HepG2 (cell line): ENCODE measurements at regions not wholly inside any gene's neighbourhood (a gene's known extent, or its start where the extent isn't known, plus 50 kb on each side); places are given as distances from the start of the nearest gene placed in this dataset.

Experiments
- ATAC-seq: fragments of 200-7000 bp; cut with Tn5 transposase; 3 replicates; pipeline ENCODE4 v1.9.1; 2020; ENCODE audit warnings: mild to moderate bottlenecking, moderate library complexity
- BruUV-seq: library from RNA; stranded (reverse); fragments of 400-500 nt; replicated peaks from 2 replicates; lab custom pipeline; 2021; lab: Mats Ljungman, UMichigan
- CTCF ChIA-PET: fragments of 300-600 bp; formaldehyde crosslinking; extraction: SDS; loops from one replicate; lab custom pipeline; 2021; ENCODE audit warnings: low total read pairs, inconsistent platforms, low intra/inter-chr PET ratio; lab: Yijun Ruan, JAX
- POLR2A ChIA-PET: fragments of 350-600 bp; sonication (Branson Sonifier 250); formaldehyde crosslinking; loops from one replicate; lab custom pipeline; 2020; ENCODE audit warnings: antibody characterized with exemption, inconsistent platforms; lab: Yijun Ruan, JAX
- DNase-seq: peaks from one replicate; pipeline ENCODE4 v3.0.0-alpha.2; 2015; ENCODE audit warnings: low spot score
- FAIRE-seq: peaks from 3 replicates; lab custom pipeline; 2011; peaks lifted over from hg19 to GRCh38; lab: Jason Lieb, UNC
- H2AFZ ChIP-seq: one replicate; pipeline ENCODE4 v1.6.1; 2011; ENCODE audit warnings: low read length, inconsistent platforms
- H3K27ac ChIP-seq: fragments of 300-600 bp; 3 replicates; pipeline ENCODE4 v1.8.0; 2011; ENCODE audit warnings: mixed run types, mild to moderate bottlenecking, mixed read lengths, low read length, inconsistent platforms; ENCODE audit not compliant: insufficient read depth; ENCODE audit errors: extremely low read length
- H3K27me3 ChIP-seq, 2 experiments: fragments of 200-600 bp in 1 of 2; 2 replicates in 1 of 2; 3 replicates in 1 of 2; pipeline versions ENCODE4 v1.6.0 to v1.8.0; 2011; ENCODE audit warnings: low read length in 2 of 2, mild to moderate bottlenecking in 2 of 2, moderate library complexity in 2 of 2, inconsistent platforms in 1 of 2; ENCODE audit not compliant: insufficient read depth in 2 of 2, control insufficient read depth in 1 of 2
- H3K36me3 ChIP-seq, 2 experiments: fragments of 200-600 bp in 1 of 2; replicated peaks in 1 of 2; 2 replicates in 1 of 2; 3 replicates in 1 of 2; pipeline versions ENCODE4 v1.5.1 to v1.8.0; 2011; ENCODE audit warnings: low read length in 2 of 2, inconsistent platforms in 1 of 2; ENCODE audit not compliant: insufficient read depth in 2 of 2, control insufficient read depth in 1 of 2
- H3K4me1 ChIP-seq: 2 replicates; pipeline ENCODE4 v1.5.1; 2012; ENCODE audit warnings: low read length, inconsistent platforms; ENCODE audit not compliant: insufficient read depth
- H3K4me2 ChIP-seq: 2 replicates; pipeline ENCODE4 v1.6.0; 2011; ENCODE audit warnings: low read depth, low read length, inconsistent platforms
- H3K4me3 ChIP-seq, 3 experiments: fragments of 200-600 bp in 1 of 3; sonication (generic), shearing (Covaris generic) in 1 of 3; replicated peaks in 1 of 3; 2 replicates each; pipeline ENCODE4 v1.5.1; 2011 to 2016; ENCODE audit warnings: low read length in 3 of 3, inconsistent platforms in 2 of 3, low read depth in 2 of 3, mild to moderate bottlenecking in 2 of 3, control low read depth in 1 of 3, mixed read lengths in 1 of 3; ENCODE audit not compliant: insufficient read depth in 1 of 3
- H3K79me2 ChIP-seq: one replicate; pipeline ENCODE4 v1.6.1; 2011; ENCODE audit warnings: low read length, inconsistent platforms; ENCODE audit not compliant: insufficient read depth
- H3K9ac ChIP-seq: 2 replicates; pipeline ENCODE4 v1.6.0; 2011; ENCODE audit warnings: mild to moderate bottlenecking, low read depth, low read length, inconsistent platforms; ENCODE audit not compliant: insufficient read depth
- H3K9me3 ChIP-seq: 2 replicates; pipeline ENCODE4 v1.5.1; 2012; ENCODE audit warnings: mild to moderate bottlenecking, low read length
- H4K20me1 ChIP-seq: 2 replicates; pipeline ENCODE4 v1.6.0; 2011; ENCODE audit warnings: inconsistent platforms, mild to moderate bottlenecking, low read length, moderate library complexity; ENCODE audit not compliant: insufficient read depth
- AKAP8 ChIP-seq: sonication (generic); formaldehyde crosslinking; IDR thresholded peaks from 2 replicates; pipeline ENCODE4 v1.5.1; 2020; ENCODE audit warnings: mild to moderate bottlenecking, missing genetic modification reagents
- DBP ChIP-seq: sonication (generic); formaldehyde crosslinking; IDR thresholded peaks from 2 replicates; pipeline ENCODE4 v1.4.0; 2020; ENCODE audit warnings: missing genetic modification reagents; ENCODE audit errors: not compliant biosample characterization
- KMT2A ChIP-seq: sonication (generic); formaldehyde crosslinking; IDR thresholded peaks from 2 replicates; pipeline ENCODE4 v1.4.0; 2020; ENCODE audit warnings: missing genetic modification reagents
- MXD1 ChIP-seq: sonication (generic); formaldehyde crosslinking; IDR thresholded peaks from 2 replicates; pipeline ENCODE4 v1.4.0; 2020; ENCODE audit warnings: mild to moderate bottlenecking, missing genetic modification reagents
- PHF21A ChIP-seq: sonication (generic); formaldehyde crosslinking; IDR thresholded peaks from 2 replicates; pipeline ENCODE4 v1.5.0; 2020; ENCODE audit warnings: mild to moderate bottlenecking, missing genetic modification reagents
- RELA ChIP-seq: sonication (generic); formaldehyde crosslinking; IDR thresholded peaks from 2 replicates; pipeline ENCODE4 v1.4.0; 2020; ENCODE audit warnings: missing genetic modification reagents
- SAFB2 ChIP-seq: sonication (generic); formaldehyde crosslinking; IDR thresholded peaks from 2 replicates; pipeline ENCODE4 v1.5.1; 2020; ENCODE audit warnings: missing genetic modification reagents, low read depth, mild to moderate bottlenecking, borderline replicate concordance
- TCF7 ChIP-seq: sonication (generic); IDR thresholded peaks from 2 replicates; pipeline ENCODE4 v1.6.1; 2016; ENCODE audit warnings: antibody characterized with exemption, low read depth
- ZBTB39 ChIP-seq: sonication (generic); formaldehyde crosslinking; IDR thresholded peaks from 2 replicates; pipeline ENCODE4 v1.5.0; 2020; ENCODE audit warnings: missing genetic modification reagents
- ZKSCAN8 ChIP-seq: IDR thresholded peaks from 2 replicates; pipeline ENCODE4 v1.6.1; 2016; ENCODE audit warnings: borderline replicate concordance, missing genetic modification reagents, missing compliant biosample characterization
- ZNF343 ChIP-seq: sonication (generic); formaldehyde crosslinking; IDR thresholded peaks from 2 replicates; pipeline ENCODE4 v1.4.0; 2020; ENCODE audit warnings: mild to moderate bottlenecking, missing genetic modification reagents
- ZNF564 ChIP-seq: sonication (generic); formaldehyde crosslinking; IDR thresholded peaks from 2 replicates; pipeline ENCODE4 v1.8.1; 2023; ENCODE audit warnings: mild to moderate bottlenecking, missing genetic modification reagents
- ZNF670 ChIP-seq: sonication (generic); formaldehyde crosslinking; IDR thresholded peaks from 2 replicates; pipeline ENCODE4 v1.8.0; 2022; ENCODE audit warnings: mild to moderate bottlenecking, missing genetic modification reagents, borderline replicate concordance
- WGBS: methylation state at CpG from one replicate; pipeline ENCODE4 v1.1.6; 2017; ENCODE audit warnings: low lambda C conversion rate; 5-methylcytosine and 5-hydroxymethylcytosine counted together
- in situ Hi-C: cut with HindIII; loops from 2 replicates; pipeline ENCODE4 v1.10.0; 2017; ENCODE audit warnings: low pct_unique_long_range_greater_than_20kb; ENCODE audit not compliant: extremely low pct_ligation_motif_present
- intact Hi-C: fragments of 100-400 bp; cut with micrococcal nuclease; formaldehyde crosslinking; loops from one replicate; pipeline ENCODE4 v1.10.0; 2022; ENCODE audit not compliant: unreplicated experiment
- TF ChIP-seq, protein P1 (sequence below): IDR thresholded peaks from 2 replicates; pipeline ENCODE4 v1.6.1; 2018; ENCODE audit warnings: missing genetic modification reagents

DNA sequence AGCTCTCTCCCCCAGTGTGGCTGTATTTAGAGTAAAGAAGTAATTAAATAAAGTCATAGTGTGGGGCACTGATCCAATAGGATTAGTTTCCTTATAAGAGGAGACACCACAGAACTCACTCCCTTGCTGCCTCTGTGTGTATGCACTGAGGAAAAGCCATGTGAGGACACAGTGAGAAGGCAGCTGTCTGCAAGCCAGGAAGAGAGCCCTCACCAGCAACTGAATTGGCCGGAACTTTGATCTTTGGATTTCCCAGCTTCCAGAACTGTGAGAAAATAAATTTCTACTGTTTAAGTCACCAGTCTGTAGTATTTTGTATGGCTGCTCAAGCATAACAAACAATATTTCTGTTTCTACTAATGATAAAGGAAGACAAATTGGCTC, 368.7 kb upstream of the PRICKLE1 start:
- ChIA-PET CTCF (no interaction called here), POLR2A (no interaction called here)
- no TSS peak for BruUV-seq
- no peak for TF ChIP-seq AKAP8 (CRISPR knock-in tag)
- TF ChIP-seq PHF21A: no peak
- TF ChIP-seq TCF7: no peak
- TF ChIP-seq ZBTB39 (CRISPR knock-in tag): no peak
- no peak for TF ChIP-seq RELA
- TF ChIP-seq SAFB2 (CRISPR knock-in tag): no peak
- TF ChIP-seq MXD1 (CRISPR knock-in tag): no peak
- TF ChIP-seq ZNF343 (CRISPR knock-in tag): no peak
- no peak for TF ChIP-seq KMT2A (CRISPR knock-in tag)
- no peak for TF ChIP-seq ZKSCAN8 (CRISPR knock-in tag)
- no peak for TF ChIP-seq DBP (CRISPR knock-in tag)
- no peak for TF ChIP-seq ZNF670
- TF ChIP-seq, protein P1, sequence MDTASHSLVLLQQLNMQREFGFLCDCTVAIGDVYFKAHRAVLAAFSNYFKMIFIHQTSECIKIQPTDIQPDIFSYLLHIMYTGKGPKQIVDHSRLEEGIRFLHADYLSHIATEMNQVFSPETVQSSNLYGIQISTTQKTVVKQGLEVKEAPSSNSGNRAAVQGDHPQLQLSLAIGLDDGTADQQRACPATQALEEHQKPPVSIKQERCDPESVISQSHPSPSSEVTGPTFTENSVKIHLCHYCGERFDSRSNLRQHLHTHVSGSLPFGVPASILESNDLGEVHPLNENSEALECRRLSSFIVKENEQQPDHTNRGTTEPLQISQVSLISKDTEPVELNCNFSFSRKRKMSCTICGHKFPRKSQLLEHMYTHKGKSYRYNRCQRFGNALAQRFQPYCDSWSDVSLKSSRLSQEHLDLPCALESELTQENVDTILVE (CRISPR knock-in tag): no peak
- no peak for TF ChIP-seq ZNF564
- H3K9ac ChIP-seq: no peak overlapping the region
- no peak for DNase-seq
- no peaks in the 10 kb centered on the region for H3K36me3 ChIP-seq
- no peaks in the 10 kb centered on the region; the same call in 1 of the 2 replicates for H3K9me3 ChIP-seq
- H3K4me2 ChIP-seq: no peak overlapping the region
- no peaks in the 10 kb centered on the region for H3K4me1 ChIP-seq
- no peaks in the 10 kb centered on the region for H4K20me1 ChIP-seq
- H3K27ac ChIP-seq: no peak overlapping the region
- no peak overlapping the region for H3K4me3 ChIP-seq
- intact Hi-C loops: no loop called here
- in situ Hi-C loops: no loop called here
- H3K79me2 ChIP-seq: no peaks in the 10 kb centered on the region
- H2AFZ ChIP-seq: no peak overlapping the region
- H3K27me3 ChIP-seq: no peaks in the 10 kb centered on the region
- no peak for ATAC-seq
- WGBS: 0% methylated on average over 1 of the region's 1 CpG
- no peak for FAIRE-seq
